ENCODE measurements at regions not wholly inside any gene's neighbourhood (a gene's known extent, or its start where the extent isn't known, plus 50 kb on each side); places are given as distances from the start of the nearest gene placed in this dataset.

GRCh38 chr6:14876778-14877613, 368.9 kb upstream of the JARID2 start:
- no peak for ATAC-seq
- in situ Hi-C loops (cut with HindIII; ENCODE audit: low pct_unique_long_range_greater_than_20kb, low sequenced_read_pairs) (no loop called here), intact Hi-C loops (cut with micrococcal nuclease; ENCODE audit: unreplicated experiment) (no loop called here)
- TF ChIP-seq REST (IDR thresholded peaks at IDR 0.05; ENCODE audit: insufficient read depth in 1 of 2, low read depth in 2 of 2, low read length in 1 of 2) (no peak), POLR2AphosphoS5 (IDR thresholded peaks at IDR 0.05; ENCODE audit: low read depth, low read length) (no peak), SIN3A (IDR thresholded peaks at IDR 0.05; ENCODE audit: borderline replicate concordance, insufficient read depth, low read depth, low read length) (no peak), TCF7L2 (IDR thresholded peaks at IDR 0.05; ENCODE audit: low read depth, low read length) (no peak), CTCF (IDR thresholded peaks at IDR 0.05) (no peak)
- Histone ChIP-seq H3K27me3 (ENCODE audit: control insufficient read depth, insufficient read depth, low read length) (no peaks in the 10 kb centered on the region), H3K36me3 (ENCODE audit: control insufficient read depth, insufficient read depth, low read length) (no peaks in the 10 kb centered on the region), H3K27ac (ENCODE audit: low read length) (no peak overlapping the region), H3K4me1 (ENCODE audit: control insufficient read depth, insufficient read depth, low read length) (no peaks in the 10 kb centered on the region), H3K4me3 (ENCODE audit: low read depth in 2 of 2, low read length in 2 of 2) (no peak overlapping the region), H3K9me3 (ENCODE audit: control insufficient read depth, insufficient read depth, low read depth, low read length) (no peaks in the 10 kb centered on the region)
- POLR2A ChIA-PET = no interaction called here
- BruUV-seq (replicated peaks) = no TSS peak
- no peak for DNase-seq (ENCODE audit: low read depth, low spot score)
- CTCF ChIA-PET = no interaction called here

DNA sequence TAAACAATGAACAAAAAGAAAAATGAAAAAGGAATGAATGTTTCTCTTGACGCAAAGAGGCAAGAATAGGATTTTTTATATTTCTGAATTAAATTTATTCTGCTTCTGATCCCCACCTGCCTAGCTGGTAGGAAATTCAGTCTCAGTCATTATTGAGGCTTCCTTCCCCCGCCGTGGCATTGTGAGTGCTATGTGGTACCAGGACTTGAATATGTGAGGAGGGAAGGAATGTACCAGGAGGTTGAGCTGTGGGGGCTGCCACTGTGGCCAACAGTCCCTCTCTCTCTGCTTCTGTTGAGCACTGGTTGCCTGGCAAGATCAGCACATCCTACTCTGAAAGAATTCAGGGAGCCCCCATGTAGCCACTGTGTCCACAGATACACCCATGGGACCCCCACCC, 368.1 kb upstream of the JARID2 start:
- intact Hi-C loops (cut with micrococcal nuclease; ENCODE audit: unreplicated experiment) (no loop called here), in situ Hi-C loops (cut with HindIII; ENCODE audit: low pct_unique_long_range_greater_than_20kb, low sequenced_read_pairs) (no loop called here)
- Histone ChIP-seq H3K36me3 (ENCODE audit: control insufficient read depth, insufficient read depth, low read length) (no peaks in the 10 kb centered on the region), H3K4me1 (ENCODE audit: control insufficient read depth, insufficient read depth, low read length) (no peaks in the 10 kb centered on the region), H3K27me3 (ENCODE audit: control insufficient read depth, insufficient read depth, low read length) (no peaks in the 10 kb centered on the region), H3K9me3 (ENCODE audit: control insufficient read depth, insufficient read depth, low read depth, low read length) (no peaks in the 10 kb centered on the region), H3K4me3 (ENCODE audit: low read depth in 2 of 2, low read length in 2 of 2) (no peak overlapping the region), H3K27ac (ENCODE audit: low read length) (no peak overlapping the region)
- TF ChIP-seq POLR2AphosphoS5 (IDR thresholded peaks at IDR 0.05; ENCODE audit: low read depth, low read length) = no peak
- TF ChIP-seq CTCF (IDR thresholded peaks at IDR 0.05) = no peak
- TF ChIP-seq SIN3A (IDR thresholded peaks at IDR 0.05; ENCODE audit: borderline replicate concordance, insufficient read depth, low read depth, low read length) = no peak
- TF ChIP-seq TCF7L2 (IDR thresholded peaks at IDR 0.05; ENCODE audit: low read depth, low read length) = no peak
- no peak for TF ChIP-seq REST (IDR thresholded peaks at IDR 0.05; ENCODE audit: insufficient read depth in 1 of 2, low read depth in 2 of 2, low read length in 1 of 2)
- no peak for ATAC-seq
- ChIA-PET POLR2A (no interaction called here), CTCF (no interaction called here)
- BruUV-seq (replicated peaks) = no TSS peak
- DNase-seq (ENCODE audit: low read depth, low spot score) = no peak
